GM12878 (cell line): ENCODE measurements at regions not wholly inside any gene's neighbourhood (a gene's known extent, or its start where the extent isn't known, plus 50 kb on each side); places are given as distances from the start of the nearest gene placed in this dataset.

Source experiments
- ATAC-seq: fragments of 200-7000 bp; cut with Tn5 transposase; 3 replicates; pipeline ENCODE4 v1.9.1; 2020; ENCODE audit warnings: mild to moderate bottlenecking, moderate library complexity
- BruUV-seq: library from RNA; stranded (reverse); fragments of 400-500 nt; replicated peaks from 2 replicates; lab custom pipeline; 2021; lab: Mats Ljungman, UMichigan
- CTCF ChIA-PET: fragments of 300-600 bp; sonication (Branson Sonifier 250); formaldehyde crosslinking; extraction: SDS; loops from one replicate; lab custom pipeline; 2021; ENCODE audit warnings: inconsistent platforms; lab: Yijun Ruan, JAX
- POLR2A ChIA-PET: fragments of 350-600 bp; formaldehyde crosslinking; extraction: SDS; loops from one replicate; lab custom pipeline; 2021; ENCODE audit warnings: inconsistent platforms; lab: Charles Lee
- RAD21 ChIA-PET: fragments of 300-600 bp; sonication (Branson Sonifier 250); formaldehyde crosslinking; loops from one replicate; lab custom pipeline; 2023; ENCODE audit warnings: antibody characterized with exemption; ENCODE audit not compliant: unreplicated experiment; lab: Charles Lee
- SMC1A ChIA-PET: fragments of 300-600 bp; sonication (Branson Sonifier 250); formaldehyde crosslinking; loops from one replicate; lab custom pipeline; 2023; ENCODE audit not compliant: unreplicated experiment, uncharacterized antibody; lab: Charles Lee
- DNase-seq: peaks from one replicate; pipeline ENCODE4 v3.0.0-alpha.2; 2011; ENCODE audit warnings: low read depth, low spot score
- FAIRE-seq: peaks from 3 replicates; lab custom pipeline; 2011; peaks lifted over from hg19 to GRCh38; lab: Jason Lieb, UNC
- H2AFZ ChIP-seq: 2 replicates; pipeline ENCODE4 v1.6.0; 2011; ENCODE audit warnings: low read depth, low read length, control low read depth; ENCODE audit not compliant: control insufficient read depth
- H3K27ac ChIP-seq: 2 replicates; pipeline ENCODE4 v1.5.1; 2011; ENCODE audit warnings: control low read depth; ENCODE audit not compliant: control insufficient read depth, insufficient read depth
- H3K27me3 ChIP-seq, 2 experiments: replicated peaks in 1 of 2; 2 replicates each; pipeline versions ENCODE4 v1.6.0 to v1.6.1; 2011; ENCODE audit warnings: low read length in 1 of 2; ENCODE audit not compliant: control insufficient read depth in 2 of 2, insufficient read depth in 2 of 2
- H3K36me3 ChIP-seq, 2 experiments: 2 replicates each; pipeline ENCODE4 v1.5.1; 2011; ENCODE audit warnings: low read length in 1 of 2; ENCODE audit not compliant: control insufficient read depth in 2 of 2, insufficient read depth in 2 of 2
- H3K4me1 ChIP-seq: 2 replicates; pipeline ENCODE4 v1.6.1; 2011; ENCODE audit warnings: mild to moderate bottlenecking, low read length, moderate library complexity, mixed read lengths; ENCODE audit not compliant: control insufficient read depth, insufficient read depth
- H3K4me2 ChIP-seq: 2 replicates; pipeline ENCODE4 v1.6.0; 2011; ENCODE audit warnings: control low read depth; ENCODE audit not compliant: control insufficient read depth, insufficient read depth
- H3K4me3 ChIP-seq: fragments of 200-600 bp; sonication (generic); 2 replicates; pipeline ENCODE4 v1.5.1; 2016
- H3K79me2 ChIP-seq: 2 replicates; pipeline ENCODE4 v1.6.0; 2011; ENCODE audit warnings: low read length; ENCODE audit not compliant: control insufficient read depth, insufficient read depth
- H3K9ac ChIP-seq: 2 replicates; pipeline ENCODE4 v1.8.0; 2011; ENCODE audit warnings: low read length, control low read depth, mixed read lengths; ENCODE audit not compliant: control insufficient read depth, insufficient read depth
- H3K9me3 ChIP-seq: replicated peaks from 3 replicates; pipeline ENCODE4 v1.5.1; 2011; ENCODE audit warnings: mild to moderate bottlenecking, low read length; ENCODE audit not compliant: control insufficient read depth, insufficient read depth
- H4K20me1 ChIP-seq: 2 replicates; pipeline ENCODE4 v1.6.0; 2011; ENCODE audit not compliant: control insufficient read depth, insufficient read depth
- CREM ChIP-seq: IDR thresholded peaks from 2 replicates; pipeline ENCODE4 v1.6.1; 2014; ENCODE audit warnings: antibody characterized with exemption, low read depth
- JUNB ChIP-seq: IDR thresholded peaks from 2 replicates; pipeline ENCODE4 v1.6.1; 2016; ENCODE audit warnings: antibody characterized with exemption, mild to moderate bottlenecking
- PAX8 ChIP-seq: fragments of 450-650 bp; IDR thresholded peaks from 2 replicates; pipeline ENCODE4 v1.6.1; 2017; ENCODE audit warnings: mild to moderate bottlenecking, moderate library complexity
- RELB ChIP-seq: fragments of 450-650 bp; IDR thresholded peaks from 2 replicates; pipeline ENCODE4 v1.6.1; 2017; ENCODE audit warnings: low read depth, mild to moderate bottlenecking, moderate library complexity
- ZBTB11 ChIP-seq: fragments of 450-650 bp; formaldehyde crosslinking; IDR thresholded peaks from 2 replicates; pipeline ENCODE4 v1.5.0; 2022; ENCODE audit warnings: mild to moderate bottlenecking, missing genetic modification characterization
- ZBTB4 ChIP-seq: fragments of 450-650 bp; formaldehyde crosslinking; IDR thresholded peaks from 2 replicates; pipeline ENCODE4 v1.4.0; 2022; ENCODE audit warnings: mild to moderate bottlenecking, moderate library complexity
- ZNF207 ChIP-seq: fragments of 450-650 bp; IDR thresholded peaks from 2 replicates; pipeline ENCODE4 v1.6.1; 2014; ENCODE audit warnings: antibody characterized with exemption, mild to moderate bottlenecking, borderline replicate concordance
- ZNF274 ChIP-seq: IDR thresholded peaks from one replicate; pipeline ENCODE4 v1.8.0; 2011; ENCODE audit not compliant: insufficient read length, insufficient read depth
- whole genome bisulfite sequencing: methylation state at CpG from one replicate; pipeline ENCODE4 v1.1.6; 2016; ENCODE audit warnings: low lambda C conversion rate; ENCODE audit not compliant: insufficient replicate concordance, insufficient coverage; ENCODE audit errors: missing lambda C conversion rate; 5-methylcytosine and 5-hydroxymethylcytosine counted together
- in situ Hi-C: fragments of 300-500 bp; cut with MboI; formaldehyde crosslinking; loops from 9 replicates; pipeline ENCODE4 v1.14.3; 2018; ENCODE audit warnings: mixed read lengths
- intact Hi-C: fragments of 100-400 bp; cut with micrococcal nuclease; formaldehyde crosslinking; loops from one replicate; pipeline ENCODE4 v1.14.2; 2022; ENCODE audit not compliant: unreplicated experiment

- TF ChIP-seq ZNF207 (no peak), RELB (no peak)
- DNase-seq (no peak), ATAC-seq (no peak), FAIRE-seq (no peak)
- no peak overlapping the region for H3K4me3 ChIP-seq
- in situ Hi-C loops, result no loop called here
- SMC1A ChIA-PET, result no interaction called here
- H3K27me3 ChIP-seq, result no peaks in the 10 kb centered on the region
- POLR2A ChIA-PET, result no interaction called here
- 45% methylated on average over 7 of the region's 7 CpGs for WGBS
- H3K4me2 ChIP-seq, result no peak overlapping the region
- CTCF ChIA-PET, result no interaction called here
- no peak overlapping the region for H3K9ac ChIP-seq
- intact Hi-C loops, result no loop called here
- H3K4me1 ChIP-seq, result no peaks in the 10 kb centered on the region
- RAD21 ChIA-PET, result no interaction called here
- H2AFZ ChIP-seq, result no peak overlapping the region
- no peaks in the 10 kb centered on the region for H3K36me3 ChIP-seq
- no peaks in the 10 kb centered on the region for H3K9me3 ChIP-seq
- no peaks in the 10 kb centered on the region for H4K20me1 ChIP-seq
- H3K79me2 ChIP-seq, result no peaks in the 10 kb centered on the region
- no TSS peak for BruUV-seq
- H3K27ac ChIP-seq, result no peak overlapping the region
Observed at GRCh38 chr10:25869067-25869591, 64.9 kb upstream of the MYO3A start.

GRCh38 chr10:25869609-25870008 lies 64.4 kb upstream of the MYO3A start:
- H3K4me2 ChIP-seq, result no peak overlapping the region
- DNase-seq, result no peak
- intact Hi-C loops (no loop called here), in situ Hi-C loops (loop anchor here (10.0 kb wide), 1 partner anchor 685 kb away; no protein-coding TSS in a partner anchor)
- SMC1A ChIA-PET, result no interaction called here
- H3K4me3 ChIP-seq, result no peak overlapping the region
- H3K79me2 ChIP-seq, result no peaks in the 10 kb centered on the region
- WGBS, result 5% methylated on average over 3 of the region's 3 CpGs
- H4K20me1 ChIP-seq, result no peaks in the 10 kb centered on the region
- H3K27ac ChIP-seq, result no peak overlapping the region
- H2AFZ ChIP-seq, result no peak overlapping the region
- no peaks in the 10 kb centered on the region for H3K9me3 ChIP-seq
- no peaks in the 10 kb centered on the region for H3K4me1 ChIP-seq
- no peaks in the 10 kb centered on the region for H3K27me3 ChIP-seq
- no peak overlapping the region for H3K9ac ChIP-seq
- RAD21 ChIA-PET, result no interaction called here
- CTCF ChIA-PET, result no interaction called here
- no TSS peak for BruUV-seq
- FAIRE-seq, result no peak
- POLR2A ChIA-PET, result no interaction called here
- ATAC-seq, result no peak
- H3K36me3 ChIP-seq, result no peaks in the 10 kb centered on the region
- TF ChIP-seq JUNB, result no peak
- TF ChIP-seq ZBTB11 (CRISPR knock-in tag), result no peak
- TF ChIP-seq ZNF274, result no peak
- TF ChIP-seq ZBTB4, result no peak
- no peak for TF ChIP-seq PAX8
- TF ChIP-seq CREM, result no peak
